Stomach (tissue), 8 donors: ENCODE measurements at regions not wholly inside any gene's neighbourhood (a gene's known extent, or its start where the extent isn't known, plus 50 kb on each side); places are given as distances from the start of the nearest gene placed in this dataset.

Experiments used
- DNase-seq, 2 donors: peaks; one replicate each; pipeline versions ENCODE4 v3.0.0 to v3.0.0-alpha.2; 2013 to 2019
- H3K27ac ChIP-seq, 5 donors: fragments of 200-600 bp in 4 of 5; sonication (generic) in 4 of 5; one replicate each; pipeline ENCODE4 v1.5.1; 2013 to 2019; ENCODE audit warnings: mild to moderate bottlenecking in 1 of 5, moderate library complexity in 1 of 5
- H3K27me3 ChIP-seq, 3 donors: fragments of 200-600 bp; sonication (generic); one replicate each; pipeline ENCODE4 v1.5.1; 2017 to 2019; ENCODE audit warnings: mixed run types in 1 of 3
- H3K36me3 ChIP-seq, 4 donors: fragments of 200-600 bp; sonication (generic); 1 replicate in 3 of 4; 2 replicates in 1 of 4; pipeline ENCODE4 v1.5.1; 2016 to 2019
- H3K4me1 ChIP-seq, 4 donors: fragments of 200-600 bp; sonication (generic); one replicate each; pipeline ENCODE4 v1.5.1; 2016 to 2019
- H3K4me3 ChIP-seq, 4 donors: fragments of 200-600 bp; sonication (generic) in 3 of 4; one replicate each; pipeline ENCODE4 v1.5.1; 2016 to 2019; ENCODE audit warnings: mild to moderate bottlenecking in 1 of 4
- H3K9me3 ChIP-seq, 4 donors: fragments of 200-600 bp; sonication (generic); one replicate each; pipeline ENCODE4 v1.5.1; 2016 to 2019
- CTCF ChIP-seq, 7 experiments: fragments of 450-650 bp in 4 of 7; fragments of 200-600 bp in 3 of 7; sonication (generic) in 3 of 7; IDR thresholded peaks; one replicate each; pipeline ENCODE4 v1.5.1; 2016 to 2019; ENCODE audit warnings: antibody characterized with exemption in 7 of 7, control low read depth in 2 of 7, mild to moderate bottlenecking in 1 of 7
- EP300 ChIP-seq: sonication (generic); formaldehyde crosslinking; IDR thresholded peaks from one replicate; pipeline ENCODE4 v1.6.1; 2017; ENCODE audit warnings: antibody characterized with exemption
- POLR2A ChIP-seq, 4 donors: fragments of 450-650 bp; IDR thresholded peaks; one replicate each; pipeline ENCODE4 v1.6.1; 2016; ENCODE audit warnings: antibody characterized with exemption in 4 of 4, control low read depth in 2 of 4, mild to moderate bottlenecking in 1 of 4, moderate library complexity in 1 of 4
- POLR2AphosphoS5 ChIP-seq, 3 donors: sonication (generic); formaldehyde crosslinking; IDR thresholded peaks; one replicate each; pipeline ENCODE4 v1.6.1; 2016; ENCODE audit warnings: antibody characterized with exemption in 3 of 3
- WGBS, 5 donors: extraction: QIAGEN DNeasy Blood & Tissue Kit in 3 of 5; methylation state at CpG; one replicate each; pipeline versions ENCODE4 v1.1.5 to v1.1.7; 2013 to 2018; 5-methylcytosine and 5-hydroxymethylcytosine counted together
- intact Hi-C: fragments of 100-400 bp; cut with DNase I; formaldehyde crosslinking; loops from one replicate; pipeline ENCODE4 v1.15.1; 2023; ENCODE audit warnings: low total_unique reads
- donor health status: healthy with polysubstance abuse.
- donor health status: Bipolar disorder and iron deficiency.
- donor health status: healthy.

- intact Hi-C loops: no loop called here
- 85 to 95% (median 85%) methylated on average over 5 of the region's 5 CpGs for WGBS, 5 donors
- Histone ChIP-seq H3K27me3 (peaks cover 0 to 16% (median 0%) of the 10 kb centered on the region in 3 donors), H3K9me3 (no peaks in the 10 kb centered on the region), H3K36me3 (no peaks in the 10 kb centered on the region), H3K4me3 (no peak overlapping the region), H3K4me1 (no peaks in the 10 kb centered on the region), H3K27ac (no peak overlapping the region)
- DNase-seq: no peak
- TF ChIP-seq POLR2A (IDR thresholded peaks at IDR 0.05) (no peak), EP300 (no peak), CTCF (IDR thresholded peaks at IDR 0.05) (no peak), POLR2AphosphoS5 (IDR thresholded peaks at IDR 0.05) (no peak)
These were observed 101.4 kb downstream of the SYF2 start for GRCh38 chr1:25130895-25131294.

- Histone ChIP-seq H3K9me3 (no peaks in the 10 kb centered on the region), H3K4me3 (no peak overlapping the region), H3K27me3 (peaks cover 0 to 5% (median under 1%) of the 10 kb centered on the region in 3 donors), H3K27ac (no peak overlapping the region), H3K4me1 (no peaks in the 10 kb centered on the region), H3K36me3 (no peaks in the 10 kb centered on the region)
- intact Hi-C loops: no loop called here
- 67 to 78% (median 73%) methylated on average over 12 of the region's 12 CpGs for WGBS, 5 donors
- TF ChIP-seq POLR2AphosphoS5 (IDR thresholded peaks at IDR 0.05) (no peak), POLR2A (IDR thresholded peaks at IDR 0.05) (no peak), EP300 (no peak), CTCF (IDR thresholded peaks at IDR 0.05) (no peak)
- DNase-seq: no peak
These were observed 102.9 kb downstream of the SYF2 start for GRCh38 chr1:25129380-25129779.

- intact Hi-C loops: no loop called here
- TF ChIP-seq CTCF (IDR thresholded peaks at IDR 0.05) (no peak), EP300 (no peak), POLR2A (IDR thresholded peaks at IDR 0.05) (no peak), POLR2AphosphoS5 (IDR thresholded peaks at IDR 0.05) (no peak)
- 64 to 71% (median 69%) methylated on average over 6 of the region's 6 CpGs for WGBS, 5 donors
These were observed 104.1 kb downstream of the SYF2 start for GRCh38 chr1:25128121-25128621.

GRCh38 chr1:25126562-25126961, 105.7 kb downstream of the SYF2 start:
- WGBS, 5 donors: 79 to 95% (median 90%) methylated on average over 5 of the region's 5 CpGs
- no peak overlapping the region for H3K4me3 ChIP-seq
- DNase-seq: no peak
- no peaks in the 10 kb centered on the region for H3K36me3 ChIP-seq
- H3K27me3 ChIP-seq: peaks cover 0 to 5% (median 5%) of the 10 kb centered on the region in 3 donors
- TF ChIP-seq POLR2AphosphoS5 (IDR thresholded peaks at IDR 0.05): no peak
- TF ChIP-seq EP300: no peak
- TF ChIP-seq CTCF (IDR thresholded peaks at IDR 0.05): no peak
- TF ChIP-seq POLR2A (IDR thresholded peaks at IDR 0.05): no peak
- intact Hi-C loops: no loop called here
- no peaks in the 10 kb centered on the region for H3K9me3 ChIP-seq
- no peak overlapping the region for H3K27ac ChIP-seq
- H3K4me1 ChIP-seq: no peaks in the 10 kb centered on the region

More at GRCh38 chr1:25128121-25128621, 104.1 kb downstream of the SYF2 start:
- Histone ChIP-seq H3K4me3 (no peak overlapping the region), H3K9me3 (no peaks in the 10 kb centered on the region), H3K36me3 (no peaks in the 10 kb centered on the region), H3K4me1 (no peaks in the 10 kb centered on the region), H3K27ac (no peak overlapping the region), H3K27me3 (peaks cover 0 to 5% (median 0%) of the 10 kb centered on the region in 3 donors)
- no peak for DNase-seq
